DLD1 (cell line): ENCODE measurements at regions not wholly inside any gene's neighbourhood (a gene's known extent, or its start where the extent isn't known, plus 50 kb on each side); places are given as distances from the start of the nearest gene placed in this dataset.

ENCODE experiments used
- in situ Hi-C: cut with HindIII; loops from 2 replicates; pipeline ENCODE4 v1.10.0; 2017; ENCODE audit warnings: low sequenced_read_pairs

- in situ Hi-C loops, result no loop called here
These were observed 315.5 kb upstream of the CAMK1G start for GRCh38 chr1:209267968-209268367.

GRCh38 chr1:209268479-209268878, 315.0 kb upstream of the CAMK1G start:
- in situ Hi-C loops, result no loop called here

- in situ Hi-C loops, result no loop called here
These were observed 307.2 kb upstream of the CAMK1G start for GRCh38 chr1:209276321-209276720.

GRCh38 chr1:209277662-209278061, 305.9 kb upstream of the CAMK1G start:
- in situ Hi-C loops, result no loop called here

- in situ Hi-C loops, result no loop called here
These were observed 291.8 kb upstream of the CAMK1G start for GRCh38 chr1:209291715-209292114.

- in situ Hi-C loops, result no loop called here
These were observed 280.5 kb upstream of the CAMK1G start for GRCh38 chr1:209302779-209303568.

GRCh38 chr1:209304166-209304565, 279.3 kb upstream of the CAMK1G start:
- in situ Hi-C loops, result no loop called here

GRCh38 chr1:209305221-209305954, 278.1 kb upstream of the CAMK1G start:
- in situ Hi-C loops, result no loop called here

GRCh38 chr1:209307846-209308245, 275.7 kb upstream of the CAMK1G start:
- in situ Hi-C loops, result no loop called here

- in situ Hi-C loops, result no loop called here
These were observed 274.3 kb upstream of the CAMK1G start for GRCh38 chr1:209309198-209309597.

- in situ Hi-C loops, result no loop called here
These were observed 271.7 kb upstream of the CAMK1G start for GRCh38 chr1:209311770-209312169.

GRCh38 chr1:209316929-209317328, 266.6 kb upstream of the CAMK1G start:
- in situ Hi-C loops, result no loop called here

- in situ Hi-C loops, result no loop called here
These were observed 265.1 kb upstream of the CAMK1G start for GRCh38 chr1:209318181-209319056.

- in situ Hi-C loops, result no loop called here
These were observed 264.5 kb upstream of the CAMK1G start for GRCh38 chr1:209319057-209319432.

GRCh38 chr1:209319549-209319948, 264.0 kb upstream of the CAMK1G start:
- in situ Hi-C loops, result no loop called here

- in situ Hi-C loops, result no loop called here
These were observed 259.8 kb upstream of the CAMK1G start for GRCh38 chr1:209323743-209324142.

- in situ Hi-C loops, result no loop called here
These were observed 258.3 kb upstream of the CAMK1G start for GRCh38 chr1:209324901-209325871.

GRCh38 chr1:209326076-209326475, 257.4 kb upstream of the CAMK1G start:
- in situ Hi-C loops, result no loop called here

- in situ Hi-C loops, result no loop called here
These were observed 256.7 kb upstream of the CAMK1G start for GRCh38 chr1:209326831-209327230.

- in situ Hi-C loops, result no loop called here
These were observed 255.3 kb upstream of the CAMK1G start for GRCh38 chr1:209328196-209328595.
